H1 (cell line): ENCODE measurements at regions not wholly inside any gene's neighbourhood (a gene's known extent, or its start where the extent isn't known, plus 50 kb on each side); places are given as distances from the start of the nearest gene placed in this dataset.
"Not testable (repeated sequence)": the region's sequence is repeated elsewhere in the genome, so short reads cannot be mapped to it uniquely, and the experiment has no call there.

Experiments
- CTCF ChIA-PET: fragments of 300-600 bp; sonication (Branson Sonifier 250); formaldehyde crosslinking; loops from one replicate; lab custom pipeline; 2021; ENCODE audit not compliant: partially characterized antibody; lab: Charles Lee
- POLR2A ChIA-PET: fragments of 300-600 bp; sonication (Branson Sonifier 250); formaldehyde crosslinking; loops from one replicate; lab custom pipeline; 2021; ENCODE audit warnings: inconsistent platforms; ENCODE audit not compliant: partially characterized antibody; lab: Charles Lee
- DNase-seq, 2 experiments: peaks; one replicate each; pipeline versions ENCODE4 v3.0.0 to v3.0.0-alpha.2; 2010 to 2022; ENCODE audit warnings: low spot score in 2 of 2, low read depth in 1 of 2, mixed read lengths in 1 of 2
- FAIRE-seq: peaks from 2 replicates; lab custom pipeline; 2011; peaks lifted over from hg19 to GRCh38; lab: Jason Lieb, UNC
- H2AFZ ChIP-seq: 2 replicates; pipeline ENCODE4 v1.8.1; 2012; ENCODE audit warnings: low read length, inconsistent platforms
- H2AK5ac ChIP-seq: 2 replicates; pipeline ENCODE4 v1.6.1; 2013; ENCODE audit warnings: low read depth, low read length
- H2BK120ac ChIP-seq: replicated peaks from 2 replicates; pipeline ENCODE3; 2013; ENCODE audit warnings: low read depth, low read length, inconsistent platforms
- H2BK12ac ChIP-seq: 2 replicates; pipeline ENCODE4 v1.6.1; 2013; ENCODE audit warnings: low read depth, low read length
- H2BK15ac ChIP-seq: 2 replicates; pipeline ENCODE4 v1.6.1; 2013; ENCODE audit warnings: low read length
- H2BK20ac ChIP-seq: 2 replicates; pipeline ENCODE4 v1.6.1; 2013; ENCODE audit warnings: low read length
- H2BK5ac ChIP-seq: 2 replicates; pipeline ENCODE4 v1.6.1; 2013; ENCODE audit warnings: low read depth, low read length
- H3K14ac ChIP-seq: 2 replicates; pipeline ENCODE4 v1.6.1; 2013; ENCODE audit warnings: inconsistent platforms; ENCODE audit not compliant: insufficient read length
- H3K18ac ChIP-seq: 2 replicates; pipeline ENCODE4 v1.6.1; 2013; ENCODE audit warnings: low read length; ENCODE audit errors: extremely low read depth
- H3K23ac ChIP-seq: 2 replicates; pipeline ENCODE4 v1.6.1; 2013; ENCODE audit warnings: inconsistent platforms; ENCODE audit not compliant: insufficient read length
- H3K23me2 ChIP-seq: 2 replicates; pipeline ENCODE4 v1.6.1; 2013; ENCODE audit warnings: low read depth, low read length
- H3K27ac ChIP-seq: 2 replicates; pipeline ENCODE4 v1.6.1; 2011; ENCODE audit warnings: low read depth, low read length, inconsistent platforms
- H3K27me3 ChIP-seq, 4 experiments: replicated peaks in 1 of 4; 1 replicate in 1 of 4; 2 replicates in 3 of 4; pipeline versions ENCODE4 v1.6.1 to v1.8.1; 2011 to 2013; ENCODE audit warnings: low read length in 3 of 4, mild to moderate bottlenecking in 3 of 4, inconsistent platforms in 2 of 4, mixed read lengths in 2 of 4, moderate library complexity in 1 of 4; ENCODE audit not compliant: control insufficient read depth in 3 of 4, insufficient read depth in 3 of 4; ENCODE audit errors: extremely low read depth in 1 of 4
- H3K36me3 ChIP-seq, 4 experiments: 2 replicates each; pipeline versions ENCODE4 v1.6.1 to v1.8.1; 2011 to 2013; ENCODE audit warnings: mild to moderate bottlenecking in 4 of 4, low read length in 3 of 4, moderate library complexity in 2 of 4, control low read depth in 1 of 4, inconsistent platforms in 1 of 4; ENCODE audit not compliant: insufficient read depth in 4 of 4, control insufficient read depth in 2 of 4
- H3K4ac ChIP-seq: replicated peaks from 2 replicates; pipeline ENCODE3; 2013; ENCODE audit warnings: low read length, low read depth, mixed read lengths, inconsistent platforms; ENCODE audit not compliant: insufficient read length
- H3K4me1 ChIP-seq, 4 experiments: replicated peaks in 1 of 4; 1 replicate in 1 of 4; 2 replicates in 3 of 4; pipeline versions ENCODE4 v1.6.1 to v1.8.1; 2011 to 2013; ENCODE audit warnings: low read length in 3 of 4, inconsistent platforms in 2 of 4, mixed read lengths in 1 of 4; ENCODE audit not compliant: insufficient read depth in 4 of 4, control insufficient read depth in 3 of 4
- H3K4me2 ChIP-seq, 2 experiments: 2 replicates each; pipeline versions ENCODE4 v1.6.1 to v1.8.1; 2011 to 2013; ENCODE audit warnings: low read depth in 2 of 2, low read length in 2 of 2, control low read depth in 1 of 2, inconsistent platforms in 1 of 2, mild to moderate bottlenecking in 1 of 2; ENCODE audit not compliant: insufficient read depth in 1 of 2
- H3K4me3 ChIP-seq, 4 experiments: fragments of 200-600, 300-600 bp in 1 of 4; sonication (generic), shearing (Covaris generic), sonication (Bioruptor Twin) in 1 of 4; 2 replicates each; pipeline versions ENCODE4 v1.5.1 to v1.8.1; 2011 to 2016; ENCODE audit warnings: low read length in 4 of 4, low read depth in 3 of 4, control low read depth in 2 of 4, inconsistent platforms in 2 of 4, mild to moderate bottlenecking in 2 of 4, mixed read lengths in 1 of 4, moderate library complexity in 1 of 4; ENCODE audit not compliant: insufficient read depth in 2 of 4; ENCODE audit errors: extremely low read depth in 1 of 4
- H3K56ac ChIP-seq: replicated peaks from 2 replicates; pipeline ENCODE3; 2013; ENCODE audit warnings: low read depth, mild to moderate bottlenecking, mixed read lengths, low read length, inconsistent platforms; ENCODE audit not compliant: insufficient read length
- H3K79me1 ChIP-seq: 2 replicates; pipeline ENCODE4 v1.6.1; 2013; ENCODE audit warnings: low read depth, low read length, control low read depth
- H3K79me2 ChIP-seq, 2 experiments: 2 replicates each; pipeline versions ENCODE4 v1.6.1 to v1.8.1; 2012 to 2013; ENCODE audit warnings: low read length in 2 of 2, mild to moderate bottlenecking in 2 of 2, inconsistent platforms in 1 of 2; ENCODE audit not compliant: insufficient read depth in 2 of 2, control insufficient read depth in 1 of 2
- H3K9ac ChIP-seq, 4 experiments: replicated peaks in 1 of 4; 1 replicate in 1 of 4; 2 replicates in 3 of 4; pipeline versions ENCODE4 v1.6.1 to v1.8.1; 2011 to 2013; ENCODE audit warnings: low read depth in 3 of 4, low read length in 3 of 4, control low read depth in 2 of 4, mild to moderate bottlenecking in 2 of 4, moderate library complexity in 2 of 4, inconsistent platforms in 1 of 4; ENCODE audit errors: extremely low read depth in 1 of 4
- H3K9me3 ChIP-seq, 2 experiments: 2 replicates each; pipeline versions ENCODE4 v1.6.1 to v1.8.1; 2012 to 2013; ENCODE audit warnings: mild to moderate bottlenecking in 2 of 2, moderate library complexity in 2 of 2, control low read depth in 1 of 2, inconsistent platforms in 1 of 2, low read depth in 1 of 2, low read length in 1 of 2, mixed read lengths in 1 of 2; ENCODE audit not compliant: insufficient read depth in 2 of 2
- H4K20me1 ChIP-seq, 2 experiments: replicated peaks in 1 of 2; 2 replicates each; pipeline versions ENCODE3 to v1.8.1; 2011 to 2013; ENCODE audit warnings: inconsistent platforms in 2 of 2, low read length in 2 of 2, mild to moderate bottlenecking in 1 of 2; ENCODE audit not compliant: insufficient read depth in 2 of 2, control insufficient read depth in 1 of 2
- H4K5ac ChIP-seq: 2 replicates; pipeline ENCODE4 v1.6.1; 2013; ENCODE audit warnings: low read length, low read depth, mixed read lengths, inconsistent platforms; ENCODE audit not compliant: insufficient read length
- H4K8ac ChIP-seq: 2 replicates; pipeline ENCODE4 v1.8.0; 2013; ENCODE audit warnings: mild to moderate bottlenecking, moderate library complexity, low read length, inconsistent platforms; ENCODE audit not compliant: insufficient read depth; ENCODE audit errors: extremely low read depth
- H4K91ac ChIP-seq: replicated peaks from 2 replicates; pipeline ENCODE3; 2013; ENCODE audit warnings: low read length, mixed read lengths, inconsistent platforms; ENCODE audit not compliant: insufficient read length
- WGBS, 2 experiments: shearing (Covaris generic) in 1 of 2; methylation state at CpG; one replicate each; pipeline versions ENCODE4 v1.1.6 to v1.1.7; 2013 to 2015; ENCODE audit warnings: low lambda C conversion rate in 2 of 2, mixed read lengths in 2 of 2, inconsistent platforms in 1 of 2, low coverage in 1 of 2, missing lambda C conversion rate in 1 of 2; ENCODE audit not compliant: insufficient replicate concordance in 2 of 2, insufficient coverage in 1 of 2, insufficient read length in 1 of 2; ENCODE audit errors: extremely low coverage in 1 of 2, missing lambda C conversion rate in 1 of 2; 5-methylcytosine and 5-hydroxymethylcytosine counted together

- H3K4ac ChIP-seq, FAIRE-seq, H3K79me1 ChIP-seq, H3K4me3 ChIP-seq, H3K23me2 ChIP-seq, H3K9ac ChIP-seq, H3K36me3 ChIP-seq, H3K56ac ChIP-seq, H4K91ac ChIP-seq, H2AK5ac ChIP-seq, H3K14ac ChIP-seq, H3K23ac ChIP-seq, H4K8ac ChIP-seq, H3K27ac ChIP-seq, H4K20me1 ChIP-seq, H3K27me3 ChIP-seq, DNase-seq, POLR2A ChIA-PET, H3K79me2 ChIP-seq, H2BK15ac ChIP-seq, H3K4me1 ChIP-seq, H2BK20ac ChIP-seq, H4K5ac ChIP-seq, H2BK12ac ChIP-seq, H2BK120ac ChIP-seq, H3K4me2 ChIP-seq, H3K9me3 ChIP-seq: not testable (repeated sequence)
- Histone ChIP-seq H2BK5ac (peak overlapping the region; percentile 52; the same call in 1 of the 2 replicates), H3K18ac (peak overlapping the region; percentile 7; the same call in 1 of the 2 replicates), H2AFZ (0 out of 2 replicates have a peak overlapping the region, but pooled peaks have one; percentile 40)
- 96% methylated on average over 6 of the region's 15 CpGs; no CpG with 5 or more reads in 1 of the 2 experiments for WGBS, 2 experiments
- CTCF ChIA-PET = interaction anchor here (1.3 kb wide), 1 partner anchor 22 kb away, joined by 5 read pairs; no protein-coding TSS in a partner anchor
These were observed 305.6 kb upstream of the CCNH start for GRCh38 chr5:87718224-87718925.
